A549 (cell line): ENCODE measurements at regions not wholly inside any gene's neighbourhood (a gene's known extent, or its start where the extent isn't known, plus 50 kb on each side); places are given as distances from the start of the nearest gene placed in this dataset.

ENCODE experiments used
- POLR2A ChIP-seq: IDR thresholded peaks from 2 replicates; pipeline ENCODE4 v1.6.1; 2012; ENCODE audit warnings: mild to moderate bottlenecking, low read length
- TF ChIP-seq, protein P1 (sequence below): fragments of >200 bp; sonication (Bioruptor Twin); formaldehyde crosslinking; IDR thresholded peaks from 3 replicates; pipeline ENCODE4 v1.5.1; 2016

DNA sequence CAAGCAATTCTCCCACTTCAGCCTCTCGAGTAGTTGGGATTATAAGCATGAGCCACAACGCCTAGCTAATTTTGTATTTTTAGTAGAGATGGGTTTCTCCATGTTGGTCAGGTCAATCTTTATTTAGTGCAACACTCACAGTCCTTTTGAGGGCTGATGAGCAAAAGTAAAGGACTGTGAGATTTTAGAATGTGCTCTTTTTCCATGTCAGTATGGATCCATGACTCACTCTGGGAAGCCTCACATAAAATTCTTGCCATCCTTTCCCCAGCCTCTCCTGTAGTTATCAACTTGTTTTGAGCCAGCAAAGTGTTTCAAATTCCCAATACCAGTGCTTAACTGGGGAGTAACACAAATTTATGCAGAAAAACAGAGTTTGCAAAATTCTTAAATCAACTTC is 135.8 kb upstream of the CXCL12 start:
- no peak for TF ChIP-seq POLR2A
- TF ChIP-seq, protein P1, sequence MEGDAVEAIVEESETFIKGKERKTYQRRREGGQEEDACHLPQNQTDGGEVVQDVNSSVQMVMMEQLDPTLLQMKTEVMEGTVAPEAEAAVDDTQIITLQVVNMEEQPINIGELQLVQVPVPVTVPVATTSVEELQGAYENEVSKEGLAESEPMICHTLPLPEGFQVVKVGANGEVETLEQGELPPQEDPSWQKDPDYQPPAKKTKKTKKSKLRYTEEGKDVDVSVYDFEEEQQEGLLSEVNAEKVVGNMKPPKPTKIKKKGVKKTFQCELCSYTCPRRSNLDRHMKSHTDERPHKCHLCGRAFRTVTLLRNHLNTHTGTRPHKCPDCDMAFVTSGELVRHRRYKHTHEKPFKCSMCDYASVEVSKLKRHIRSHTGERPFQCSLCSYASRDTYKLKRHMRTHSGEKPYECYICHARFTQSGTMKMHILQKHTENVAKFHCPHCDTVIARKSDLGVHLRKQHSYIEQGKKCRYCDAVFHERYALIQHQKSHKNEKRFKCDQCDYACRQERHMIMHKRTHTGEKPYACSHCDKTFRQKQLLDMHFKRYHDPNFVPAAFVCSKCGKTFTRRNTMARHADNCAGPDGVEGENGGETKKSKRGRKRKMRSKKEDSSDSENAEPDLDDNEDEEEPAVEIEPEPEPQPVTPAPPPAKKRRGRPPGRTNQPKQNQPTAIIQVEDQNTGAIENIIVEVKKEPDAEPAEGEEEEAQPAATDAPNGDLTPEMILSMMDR = no peak
